HG03025 (cell line): ENCODE measurements at regions not wholly inside any gene's neighbourhood (a gene's known extent, or its start where the extent isn't known, plus 50 kb on each side); places are given as distances from the start of the nearest gene placed in this dataset.

Experiments used
- ATAC-seq: cut with Tn5 transposase; IDR thresholded peaks from one replicate; pipeline ENCODE4 v1.9.1; 2021; ENCODE audit warnings: mild to moderate bottlenecking, moderate library complexity; ENCODE audit not compliant: unreplicated experiment, low FRiP score

- no peak for ATAC-seq
Observed at GRCh38 chr5:2184026-2184366, 301.3 kb upstream of the IRX4 start.

- no peak for ATAC-seq
Observed at GRCh38 chr5:2183154-2184025, 300.7 kb upstream of the IRX4 start.

DNA sequence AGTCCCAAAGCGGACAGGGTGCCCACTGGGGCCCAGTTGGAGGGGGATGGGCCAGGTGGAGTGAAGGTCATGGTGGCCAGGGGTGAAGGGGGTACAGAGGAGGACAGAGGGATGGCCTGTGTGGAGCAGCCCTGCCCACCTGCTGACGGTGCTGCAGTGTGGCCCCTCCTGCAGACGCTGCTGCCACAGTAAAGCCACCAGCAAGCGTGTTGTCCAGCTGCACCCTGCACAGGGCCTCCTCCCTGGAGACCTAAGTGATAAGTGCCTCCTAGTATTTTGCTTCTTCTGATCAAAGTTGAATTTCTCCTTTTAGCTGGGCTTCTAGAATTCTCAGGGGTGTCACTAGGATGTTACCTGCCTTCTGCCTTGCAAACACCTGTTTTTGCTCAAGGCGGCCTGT, 299.3 kb upstream of the IRX4 start:
- no peak for ATAC-seq

DNA sequence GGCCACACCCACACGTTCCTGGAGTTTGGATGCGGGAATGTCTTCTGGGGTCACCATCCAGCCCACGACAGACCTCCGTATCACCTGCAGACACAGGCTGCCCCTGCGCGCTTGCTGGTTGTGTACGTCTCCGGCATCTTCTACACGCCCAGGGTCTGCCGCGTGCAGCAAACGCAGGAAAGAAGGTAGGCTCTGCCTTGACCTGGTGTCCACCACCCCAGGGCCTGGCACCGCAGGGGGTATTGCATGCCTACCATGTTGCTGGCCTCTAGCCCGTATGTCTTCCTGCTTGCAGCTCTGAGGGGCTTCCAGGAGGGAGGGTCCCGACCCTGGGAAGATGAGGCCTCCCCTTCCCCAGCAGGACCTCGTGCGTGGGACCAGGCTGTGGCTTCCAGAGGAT, 298.8 kb upstream of the IRX4 start:
- no peak for ATAC-seq

DNA sequence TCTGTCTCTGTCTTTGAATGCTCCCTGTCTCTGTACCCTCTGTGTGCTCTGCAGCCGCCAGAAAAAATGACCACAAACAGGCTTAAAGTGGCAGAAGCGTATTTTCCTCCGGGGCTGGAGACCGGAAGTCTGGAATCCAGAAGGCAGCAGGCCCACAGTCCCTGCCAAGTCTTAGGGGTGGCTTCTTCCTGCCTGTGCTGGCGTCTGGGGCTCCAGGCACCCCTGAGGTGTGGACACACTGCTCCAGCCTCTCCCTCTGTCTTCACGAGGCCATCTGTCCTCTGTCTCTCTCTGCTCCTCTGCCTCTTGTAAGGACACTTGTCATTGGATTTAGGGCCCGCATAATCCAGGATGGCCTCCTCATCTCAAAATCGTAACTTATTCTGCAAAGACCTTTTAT, 298.4 kb upstream of the IRX4 start:
- ATAC-seq = no peak

DNA sequence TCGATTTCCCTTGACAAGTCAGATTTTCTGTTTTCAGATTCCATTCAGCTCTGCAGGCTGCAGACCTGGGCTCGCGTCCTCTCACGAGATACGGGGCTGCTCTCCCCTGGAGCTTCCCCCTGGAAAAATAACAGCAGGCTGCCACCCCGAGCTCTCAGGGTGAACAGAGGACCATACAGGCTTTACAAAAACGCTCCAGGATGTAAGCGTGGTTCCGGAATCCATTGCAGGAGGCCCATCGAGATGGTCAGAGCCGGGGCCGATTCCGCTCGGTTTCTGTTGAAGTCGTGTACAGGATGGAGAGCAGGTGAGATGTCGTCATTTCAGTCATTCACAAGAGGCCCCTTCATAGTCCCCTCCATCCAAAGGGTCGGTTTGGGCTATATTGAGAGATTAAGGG, 297.7 kb upstream of the IRX4 start:
- no peak for ATAC-seq

DNA sequence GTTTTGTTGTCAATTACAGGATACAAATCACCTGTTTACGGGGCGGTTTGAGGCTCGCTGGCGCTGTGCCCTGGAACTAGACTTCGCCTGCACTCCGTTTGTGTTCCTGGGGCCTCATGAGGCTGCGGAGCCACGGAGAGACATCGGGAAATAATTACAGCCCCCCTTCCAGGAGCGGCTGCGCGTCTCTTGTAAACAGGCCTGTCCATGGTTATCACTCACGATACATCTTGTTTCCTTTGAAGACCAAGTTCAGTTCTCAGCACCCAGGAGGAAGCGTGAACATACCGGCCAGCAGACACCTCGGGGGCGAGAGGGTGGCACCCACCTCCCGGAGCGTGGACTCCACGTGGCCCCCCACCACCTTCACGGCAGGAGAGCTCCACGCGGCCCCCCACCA, 297.1 kb upstream of the IRX4 start:
- no peak for ATAC-seq

DNA sequence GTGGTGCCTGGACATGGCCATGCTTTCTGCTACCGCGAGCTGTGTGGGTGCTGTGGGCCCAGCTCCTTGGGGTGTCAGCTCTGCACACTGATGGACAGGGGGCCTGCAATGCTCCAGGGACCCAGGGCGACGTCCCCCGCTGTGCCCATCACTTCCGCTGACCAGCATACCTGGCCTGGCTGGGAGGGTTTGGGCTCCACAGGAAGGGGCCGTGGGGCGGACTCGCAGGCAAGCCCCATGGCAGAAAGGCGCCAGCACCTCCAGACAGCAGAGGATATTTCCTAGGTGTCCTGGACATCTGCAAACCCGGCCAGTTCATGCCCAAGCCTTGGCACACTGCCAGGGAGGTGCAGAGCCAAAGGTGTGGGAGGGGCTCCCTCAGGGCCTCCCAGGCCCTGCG, 295.8 kb upstream of the IRX4 start:
- ATAC-seq = no peak

DNA sequence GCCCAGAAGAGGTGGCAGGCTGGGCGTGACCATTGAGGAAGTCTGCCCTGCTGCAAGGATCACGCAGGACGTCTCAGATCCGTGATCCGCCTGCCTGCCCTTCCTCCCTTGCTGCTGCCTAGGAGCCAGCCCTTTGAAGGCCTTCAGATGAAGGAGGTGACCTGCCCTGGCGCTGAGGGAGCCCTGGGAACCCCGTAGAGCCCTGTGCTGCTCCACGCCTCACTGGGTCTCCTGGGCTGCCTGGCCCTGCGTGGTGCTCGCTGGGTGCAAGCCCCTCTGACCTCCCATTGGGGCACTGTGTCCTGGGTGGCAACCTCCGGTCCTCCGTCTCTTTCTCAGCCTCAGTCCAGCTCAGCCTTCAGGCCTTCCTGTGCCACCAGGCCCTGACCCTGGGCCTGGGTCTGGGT, 295.3 kb upstream of the IRX4 start:
- no peak for ATAC-seq

GRCh38 chr5:2177244-2177643, 294.5 kb upstream of the IRX4 start:
- ATAC-seq = no peak

DNA sequence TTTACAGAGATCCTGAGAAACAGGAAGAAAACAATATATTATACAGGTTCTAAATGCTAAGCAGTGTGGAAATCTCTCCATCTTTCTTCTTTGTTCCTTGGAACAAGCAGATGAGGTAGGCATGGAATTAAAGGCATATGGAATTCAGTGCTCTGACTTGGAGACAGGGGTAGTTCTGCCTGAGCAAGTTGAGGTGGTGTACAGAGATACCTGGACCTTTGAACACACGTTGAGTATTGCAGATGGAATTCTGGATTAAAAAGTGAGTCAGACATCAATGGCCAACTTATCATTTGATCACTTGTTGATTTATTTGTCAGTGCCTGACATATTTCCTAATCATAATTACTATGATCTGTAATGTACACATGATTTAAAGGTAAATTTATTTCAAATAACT, 293.9 kb upstream of the IRX4 start:
- no peak for ATAC-seq

- ATAC-seq = no peak
Observed at GRCh38 chr5:2175842-2176404, 293.2 kb upstream of the IRX4 start.

DNA sequence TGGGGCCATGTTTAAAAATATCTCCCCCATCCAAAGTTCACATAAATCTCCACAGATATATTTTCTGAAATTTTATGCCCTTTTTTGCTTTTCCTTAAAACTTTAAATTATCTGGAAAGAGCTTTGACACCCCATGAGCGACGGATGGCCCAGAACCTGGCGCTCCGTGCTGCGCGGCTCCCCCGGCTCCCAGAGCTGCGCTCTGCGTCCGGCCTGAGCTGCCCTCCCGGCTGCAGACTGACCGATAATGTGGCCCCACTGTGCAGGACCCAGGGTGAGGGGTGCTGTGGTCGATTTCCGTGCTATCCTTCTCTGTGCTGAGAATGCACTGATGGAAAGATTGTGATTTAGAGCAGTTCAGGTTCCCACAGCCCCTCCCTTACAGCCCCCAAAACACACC, 292.3 kb upstream of the IRX4 start:
- no peak for ATAC-seq

DNA sequence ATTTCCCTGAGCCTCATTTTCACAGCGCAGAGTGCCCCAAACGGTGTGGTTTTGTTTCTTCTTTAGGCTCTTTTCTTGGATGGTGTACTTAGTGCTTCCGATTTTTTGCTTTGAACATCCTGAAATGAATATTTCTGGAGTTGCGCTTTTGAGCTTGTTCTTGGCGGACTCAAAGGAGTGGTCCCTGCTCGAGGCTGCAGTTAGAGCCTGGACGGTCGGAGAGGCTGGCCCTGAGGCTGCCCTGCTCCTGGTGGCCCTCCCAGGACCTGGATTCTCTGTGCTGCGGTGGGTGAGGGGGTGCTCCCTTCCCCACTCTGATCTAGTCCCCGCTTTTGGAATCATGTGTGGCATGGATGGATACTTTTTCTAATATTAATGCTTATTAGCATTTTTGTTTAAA, 291.8 kb upstream of the IRX4 start:
- ATAC-seq = no peak

DNA sequence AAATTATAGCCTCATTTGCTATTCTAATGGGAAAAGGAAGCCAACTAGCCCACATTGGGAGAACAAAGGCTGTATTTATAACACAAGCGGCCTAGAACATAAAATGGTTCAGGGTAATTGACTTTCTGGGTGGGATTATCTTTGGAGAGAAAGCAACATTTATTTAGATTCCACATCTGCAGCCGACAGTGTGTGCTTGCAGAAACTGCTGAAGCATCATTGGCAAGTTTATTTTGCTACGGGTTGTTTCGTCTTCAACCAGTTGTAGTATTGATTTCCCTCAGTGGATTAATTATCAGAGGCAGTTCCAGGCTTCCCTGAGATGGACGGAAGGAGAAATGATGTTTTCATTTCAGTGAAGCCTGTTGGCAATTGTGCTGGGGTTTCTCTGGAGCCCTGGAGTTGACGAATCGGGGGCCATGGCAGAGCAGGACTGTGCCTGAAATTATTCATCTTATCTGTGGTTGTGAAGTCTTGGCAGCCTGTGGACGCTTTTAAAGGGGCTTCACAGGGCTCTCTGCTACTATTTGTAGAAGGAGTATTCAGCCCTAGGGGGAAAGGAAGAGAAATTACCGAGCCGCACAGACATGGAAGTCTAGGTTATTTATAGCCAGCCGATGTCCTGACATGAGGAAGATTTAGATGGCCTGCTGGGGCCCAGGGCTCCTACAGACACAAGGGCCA, 290.6 kb upstream of the IRX4 start:
- no peak for ATAC-seq

DNA sequence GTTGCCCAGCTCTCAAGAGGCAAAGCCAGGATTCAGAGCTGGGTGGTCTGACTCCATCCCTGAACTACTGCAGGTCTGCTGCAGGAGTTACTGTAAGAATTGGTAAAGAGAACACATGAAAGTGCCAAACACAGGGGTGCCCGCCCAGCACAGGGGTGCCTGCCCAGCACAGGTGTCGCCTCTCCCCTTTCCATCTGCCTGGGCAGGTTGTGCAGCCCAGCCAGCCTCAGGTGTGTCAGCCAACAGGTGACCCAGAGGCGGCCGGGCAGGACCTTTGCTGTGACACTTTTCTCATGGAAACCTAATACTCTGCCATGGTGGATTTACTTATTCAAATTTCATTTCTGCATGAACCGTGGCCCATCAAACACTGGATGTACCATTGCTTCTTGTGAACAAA, 289.7 kb upstream of the IRX4 start:
- no peak for ATAC-seq

GRCh38 chr5:2170761-2171160, 288.0 kb upstream of the IRX4 start:
- ATAC-seq = no peak

DNA sequence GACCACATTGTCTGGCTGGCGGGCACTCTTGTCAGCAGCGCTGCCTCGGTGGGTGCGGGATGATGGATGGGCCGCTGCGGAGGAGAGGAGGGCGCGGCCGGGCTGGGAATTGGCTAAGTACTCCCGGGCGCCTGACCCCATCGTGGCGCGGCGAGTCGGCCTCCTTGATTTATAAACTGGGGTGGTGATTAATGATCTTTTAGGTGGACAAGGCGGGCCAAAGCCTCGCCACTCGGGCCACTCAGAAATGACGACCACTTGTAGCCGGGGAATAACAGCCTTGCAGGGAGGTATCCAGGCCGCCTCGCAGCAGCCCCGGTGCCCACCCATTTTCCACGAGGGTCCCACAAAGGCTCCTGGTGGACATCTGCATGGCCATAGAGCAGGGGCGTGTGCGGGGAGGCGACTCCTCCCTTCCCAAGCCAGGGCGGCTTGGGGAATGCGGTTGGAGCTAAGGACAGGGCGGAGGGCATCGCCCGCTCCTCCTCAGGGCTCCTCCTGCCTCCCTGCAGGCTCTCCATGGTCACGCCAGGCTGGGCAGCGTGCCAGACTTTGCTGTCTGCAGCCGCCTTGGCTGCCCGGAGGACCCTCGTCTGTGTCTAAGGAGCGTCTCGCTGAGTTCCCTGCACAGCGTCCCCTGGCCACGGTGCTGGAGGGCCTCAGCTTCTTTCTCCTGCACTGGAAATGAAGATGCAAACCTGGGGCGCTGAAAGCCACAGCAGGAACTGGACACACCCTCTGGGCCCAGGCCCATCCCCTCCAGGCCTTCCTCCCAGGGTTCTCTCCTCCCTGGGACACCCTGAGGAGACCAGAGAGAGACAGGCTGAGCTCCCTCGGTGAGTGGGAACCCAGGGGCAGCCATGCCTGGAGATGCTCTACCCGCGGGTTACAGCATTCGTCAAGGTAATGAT, 287.4 kb upstream of the IRX4 start:
- ATAC-seq = no peak

GRCh38 chr5:2169430-2169808, 286.7 kb upstream of the IRX4 start:
- no peak for ATAC-seq

DNA sequence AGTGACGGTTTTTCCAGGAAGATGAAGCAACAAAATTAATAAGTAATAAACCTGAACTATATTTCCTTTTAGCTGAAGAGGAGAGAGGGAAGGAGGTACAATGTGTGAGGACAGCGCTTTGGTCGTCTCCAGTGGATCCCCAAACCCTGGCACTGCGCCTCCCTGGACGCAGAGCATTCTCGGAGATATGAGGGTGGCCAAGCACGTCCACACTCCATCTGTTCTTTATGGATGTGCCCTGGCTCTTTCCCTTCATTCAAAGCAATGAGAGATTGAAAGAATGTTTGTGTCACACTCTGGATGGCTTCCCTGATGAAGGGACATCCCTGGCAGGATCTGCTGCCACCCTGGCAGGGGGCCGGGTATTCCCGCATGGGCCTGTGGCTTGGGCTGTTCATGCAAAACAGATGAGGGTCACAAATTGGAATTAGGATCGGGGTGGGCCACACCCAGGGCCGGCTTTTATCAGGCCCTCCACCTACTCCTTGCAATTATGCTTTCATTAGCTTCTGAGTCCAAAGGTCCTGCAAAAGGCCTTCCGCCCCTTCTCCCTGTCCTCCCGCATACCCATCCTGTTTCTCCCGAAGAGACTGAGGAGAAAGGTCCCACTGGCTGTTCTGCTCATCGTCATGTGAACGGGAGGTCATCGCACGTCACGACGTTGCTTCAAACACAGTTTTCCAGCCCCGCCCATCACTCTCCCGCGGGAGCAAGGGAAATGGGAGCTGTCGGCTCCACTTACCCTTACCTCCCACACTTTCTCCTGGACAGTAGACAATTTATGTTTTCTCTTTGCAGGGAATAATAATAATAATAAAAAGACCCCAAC, 286.1 kb upstream of the IRX4 start:
- ATAC-seq = no peak
